ENCODE measurements at regions not wholly inside any gene's neighbourhood (a gene's known extent, or its start where the extent isn't known, plus 50 kb on each side); places are given as distances from the start of the nearest gene placed in this dataset.

DNA sequence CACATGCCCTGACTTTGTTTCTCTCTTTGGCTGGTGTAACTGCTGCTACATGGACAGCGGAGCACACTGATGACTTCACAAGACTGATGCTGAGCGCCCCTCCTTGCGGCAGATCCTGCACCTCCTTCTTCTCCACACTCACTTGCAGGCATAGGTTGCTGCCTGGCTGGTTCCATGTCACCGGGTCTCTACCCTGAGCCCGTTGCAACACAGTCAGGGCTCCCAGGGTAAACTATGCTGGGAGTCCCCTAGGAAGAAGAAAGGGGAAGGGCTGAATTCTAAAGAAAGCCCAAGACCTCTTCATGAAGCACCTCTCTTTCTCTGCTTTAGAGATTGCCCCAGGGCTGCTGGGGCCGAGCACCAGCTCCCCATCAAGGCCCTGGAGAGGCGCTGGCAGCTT is 83.3 kb upstream of the DUSP22 start:
- TF ChIP-seq, protein P1, sequence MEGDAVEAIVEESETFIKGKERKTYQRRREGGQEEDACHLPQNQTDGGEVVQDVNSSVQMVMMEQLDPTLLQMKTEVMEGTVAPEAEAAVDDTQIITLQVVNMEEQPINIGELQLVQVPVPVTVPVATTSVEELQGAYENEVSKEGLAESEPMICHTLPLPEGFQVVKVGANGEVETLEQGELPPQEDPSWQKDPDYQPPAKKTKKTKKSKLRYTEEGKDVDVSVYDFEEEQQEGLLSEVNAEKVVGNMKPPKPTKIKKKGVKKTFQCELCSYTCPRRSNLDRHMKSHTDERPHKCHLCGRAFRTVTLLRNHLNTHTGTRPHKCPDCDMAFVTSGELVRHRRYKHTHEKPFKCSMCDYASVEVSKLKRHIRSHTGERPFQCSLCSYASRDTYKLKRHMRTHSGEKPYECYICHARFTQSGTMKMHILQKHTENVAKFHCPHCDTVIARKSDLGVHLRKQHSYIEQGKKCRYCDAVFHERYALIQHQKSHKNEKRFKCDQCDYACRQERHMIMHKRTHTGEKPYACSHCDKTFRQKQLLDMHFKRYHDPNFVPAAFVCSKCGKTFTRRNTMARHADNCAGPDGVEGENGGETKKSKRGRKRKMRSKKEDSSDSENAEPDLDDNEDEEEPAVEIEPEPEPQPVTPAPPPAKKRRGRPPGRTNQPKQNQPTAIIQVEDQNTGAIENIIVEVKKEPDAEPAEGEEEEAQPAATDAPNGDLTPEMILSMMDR (IDR thresholded peaks at IDR 0.05) = no peak
- Mint-ChIP-seq H3K27ac (no peak overlapping the region), H3K9me3 (peaks cover 13% of the 10 kb centered on the region), H3K4me1 (peaks cover 46% of the 10 kb centered on the region), H3K36me3 (ENCODE audit: low read depth) (peaks cover 4% of the 10 kb centered on the region), H3K4me3 (no peak overlapping the region), H3K27me3 (ENCODE audit: low read depth, poor library complexity) (peaks cover 44% of the 10 kb centered on the region)
- DNase-seq = no peak

DNA sequence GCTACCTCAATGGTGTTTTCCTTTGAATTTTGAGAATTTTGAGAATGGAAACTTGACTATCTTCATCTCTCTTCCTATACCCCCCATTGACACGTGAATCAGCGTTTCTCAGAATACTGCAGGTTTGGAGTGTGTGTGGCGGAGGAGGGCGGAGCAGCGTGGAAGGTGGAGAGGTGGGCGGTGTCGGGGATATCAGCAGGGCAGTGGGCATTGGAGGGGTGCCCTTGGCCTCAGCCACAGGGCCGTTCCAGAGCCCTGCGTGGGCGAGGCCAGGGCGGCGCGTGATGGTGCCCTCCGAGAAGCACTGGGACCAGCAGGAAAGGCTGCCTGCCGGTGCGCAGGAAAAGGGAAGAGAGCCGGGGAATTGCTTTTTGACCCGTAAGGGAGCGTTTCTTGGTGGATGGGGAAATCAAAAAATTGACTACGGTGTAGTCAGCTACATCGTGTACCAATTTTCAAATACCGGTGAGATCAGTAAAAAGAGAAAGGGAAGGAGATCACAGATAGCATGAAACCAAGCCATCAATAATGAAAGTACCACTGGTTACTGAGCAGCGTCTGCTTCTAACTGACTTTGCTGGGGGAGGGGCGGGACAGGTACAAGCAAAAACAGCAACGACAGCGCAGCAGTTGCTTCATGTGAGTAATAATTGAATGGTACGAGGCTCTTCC is 82.7 kb upstream of the DUSP22 start:
- TF ChIP-seq, protein P1 (IDR thresholded peaks at IDR 0.05) = no peak
- peaks cover 48% of the 10 kb centered on the region for H3K4me1 Mint-ChIP-seq
- DNase-seq = no peak
- H3K27me3 Mint-ChIP-seq (ENCODE audit: low read depth, poor library complexity) = peaks cover 44% of the 10 kb centered on the region
- peaks cover 4% of the 10 kb centered on the region for H3K36me3 Mint-ChIP-seq (ENCODE audit: low read depth)
- no peak overlapping the region for H3K4me3 Mint-ChIP-seq
- no peak overlapping the region for H3K27ac Mint-ChIP-seq
- peaks cover 18% of the 10 kb centered on the region for H3K9me3 Mint-ChIP-seq

DNA sequence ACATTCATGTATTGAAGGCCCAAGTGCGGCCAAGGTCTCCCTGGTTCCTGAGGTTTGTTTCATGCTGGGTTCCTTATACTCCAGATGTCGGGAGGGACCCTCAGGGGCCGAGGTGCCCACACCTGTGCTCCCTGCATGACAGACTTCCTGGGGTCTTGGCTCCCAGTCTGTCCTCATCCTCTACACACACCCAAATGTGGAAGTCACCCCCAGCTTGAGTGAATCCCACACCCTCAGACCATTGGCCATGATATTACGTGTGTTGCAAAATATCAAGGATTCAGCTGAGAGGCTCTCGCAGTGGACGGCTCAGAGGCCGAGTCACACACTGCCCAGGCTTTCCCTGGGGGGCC is 82.2 kb upstream of the DUSP22 start:
- no peak overlapping the region for H3K4me3 Mint-ChIP-seq
- TF ChIP-seq, protein P1 (IDR thresholded peaks at IDR 0.05) = no peak
- no peak for DNase-seq
- peaks cover 53% of the 10 kb centered on the region for H3K4me1 Mint-ChIP-seq
- H3K27ac Mint-ChIP-seq = no peak overlapping the region
- peaks cover 4% of the 10 kb centered on the region for H3K36me3 Mint-ChIP-seq (ENCODE audit: low read depth)
- peaks cover 44% of the 10 kb centered on the region for H3K27me3 Mint-ChIP-seq (ENCODE audit: low read depth, poor library complexity)
- H3K9me3 Mint-ChIP-seq = peaks cover 18% of the 10 kb centered on the region

DNA sequence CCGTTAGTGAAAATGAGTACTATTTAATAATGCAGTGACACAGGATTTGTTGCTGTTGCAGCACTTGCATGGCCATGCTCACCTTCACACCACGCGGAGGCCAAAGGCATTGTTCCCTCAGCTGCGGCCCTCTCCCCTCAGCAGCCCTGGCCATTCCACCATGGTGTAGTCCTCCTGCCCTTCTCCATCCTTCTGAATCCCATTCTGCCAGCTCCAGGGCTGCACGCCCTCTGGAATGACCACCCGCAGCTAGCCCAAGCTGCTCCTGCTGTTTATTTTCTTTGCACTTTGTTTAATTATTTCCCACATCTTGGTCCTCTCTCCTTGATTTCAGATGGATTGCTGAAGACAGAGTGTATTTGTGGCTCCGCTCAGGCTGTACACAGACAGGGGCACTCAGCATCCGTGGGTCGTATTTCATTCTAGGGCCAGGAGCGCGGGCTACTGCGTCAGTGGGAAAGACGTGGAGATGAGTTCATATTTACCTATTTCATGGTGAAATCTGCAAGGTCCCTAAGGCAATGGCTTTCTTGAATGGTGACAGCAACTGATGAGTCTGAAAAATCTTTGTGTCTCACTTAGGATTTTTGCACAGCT is 81.4 kb upstream of the DUSP22 start:
- no peak overlapping the region for H3K27ac Mint-ChIP-seq
- TF ChIP-seq, protein P1 (IDR thresholded peaks at IDR 0.05) = no peak
- peaks cover 61% of the 10 kb centered on the region for H3K4me1 Mint-ChIP-seq
- H3K36me3 Mint-ChIP-seq (ENCODE audit: low read depth) = peaks cover 4% of the 10 kb centered on the region
- H3K27me3 Mint-ChIP-seq (ENCODE audit: low read depth, poor library complexity) = peaks cover 40% of the 10 kb centered on the region
- H3K9me3 Mint-ChIP-seq = peaks cover 18% of the 10 kb centered on the region
- no peak for DNase-seq
- H3K4me3 Mint-ChIP-seq = no peak overlapping the region

DNA sequence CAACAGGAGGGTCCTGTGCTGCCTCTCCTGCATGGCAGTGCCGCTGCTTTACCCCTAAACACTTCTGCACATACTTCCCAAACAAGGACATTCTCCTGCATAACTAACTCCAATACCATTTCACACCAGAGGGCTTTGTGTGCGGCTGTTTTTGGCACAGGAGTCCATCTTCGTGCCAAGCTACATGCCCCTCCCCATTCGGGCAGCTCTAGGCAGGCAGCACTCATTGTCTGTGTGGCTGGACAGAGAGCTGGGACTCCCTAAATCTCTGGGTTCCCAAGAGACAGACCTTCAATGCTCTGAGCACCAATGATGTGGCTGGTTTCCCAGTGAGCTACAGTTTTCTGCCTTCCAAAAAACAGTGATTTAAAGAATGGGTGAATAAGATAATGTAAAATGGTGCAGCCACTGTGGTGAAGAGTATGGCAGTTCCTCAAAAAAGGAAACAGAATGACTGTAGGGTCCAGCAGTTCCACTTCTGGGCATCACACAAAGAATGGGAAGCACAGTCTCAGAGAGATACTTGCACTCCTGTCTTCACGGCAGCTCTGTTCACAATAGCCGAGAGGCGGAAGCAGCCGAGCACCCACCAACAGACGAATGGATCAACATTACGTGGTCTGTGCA is 80.3 kb upstream of the DUSP22 start:
- no peak for DNase-seq
- TF ChIP-seq, protein P1 (IDR thresholded peaks at IDR 0.05) = no peak
- H3K4me3 Mint-ChIP-seq = no peak overlapping the region
- no peak overlapping the region for H3K27ac Mint-ChIP-seq
- H3K36me3 Mint-ChIP-seq (ENCODE audit: low read depth) = peaks cover 4% of the 10 kb centered on the region
- H3K9me3 Mint-ChIP-seq = peaks cover 18% of the 10 kb centered on the region
- peaks cover 35% of the 10 kb centered on the region for H3K27me3 Mint-ChIP-seq (ENCODE audit: low read depth, poor library complexity)
- H3K4me1 Mint-ChIP-seq = peaks cover 65% of the 10 kb centered on the region

All from nephron progenitor cell (in vitro differentiated cells).